ENCODE measurements at regions not wholly inside any gene's neighbourhood (a gene's known extent, or its start where the extent isn't known, plus 50 kb on each side); places are given as distances from the start of the nearest gene placed in this dataset.

- no peak for TF ChIP-seq CTCF (IDR thresholded peaks at IDR 0.05; ENCODE audit: poor library complexity, severe bottlenecking)
- Histone ChIP-seq H3K27ac (ENCODE audit: poor library complexity, severe bottlenecking) (no peak overlapping the region), H3K9me3 (ENCODE audit: severe bottlenecking) (no peaks in the 10 kb centered on the region), H3K27me3 (ENCODE audit: insufficient read depth, poor library complexity, severe bottlenecking) (no peaks in the 10 kb centered on the region), H3K4me1 (ENCODE audit: insufficient read depth, poor library complexity, severe bottlenecking) (no peaks in the 10 kb centered on the region), H3K36me3 (ENCODE audit: low read depth) (no peaks in the 10 kb centered on the region), H3K4me3 (ENCODE audit: severe bottlenecking) (no peak overlapping the region)
- DNase-seq (ENCODE audit: low spot score), result no peak
- no peak for ATAC-seq (ENCODE audit: low read depth)
Observed at GRCh38 chr2:164328310-164328709, 293.0 kb downstream of the GRB14 start.

- Histone ChIP-seq H3K36me3 (ENCODE audit: low read depth) (no peaks in the 10 kb centered on the region), H3K4me1 (ENCODE audit: insufficient read depth, poor library complexity, severe bottlenecking) (no peaks in the 10 kb centered on the region), H3K4me3 (ENCODE audit: severe bottlenecking) (no peak overlapping the region), H3K27me3 (ENCODE audit: insufficient read depth, poor library complexity, severe bottlenecking) (no peaks in the 10 kb centered on the region), H3K9me3 (ENCODE audit: severe bottlenecking) (no peaks in the 10 kb centered on the region), H3K27ac (ENCODE audit: poor library complexity, severe bottlenecking) (no peak overlapping the region)
- TF ChIP-seq CTCF (IDR thresholded peaks at IDR 0.05; ENCODE audit: poor library complexity, severe bottlenecking), result no peak
- no peak for DNase-seq (ENCODE audit: low spot score)
- ATAC-seq (ENCODE audit: low read depth), result no peak
Observed at GRCh38 chr2:164323978-164324377, 297.3 kb downstream of the GRB14 start.

- H3K4me3 ChIP-seq (ENCODE audit: severe bottlenecking), result no peak overlapping the region
- H3K4me1 ChIP-seq (ENCODE audit: insufficient read depth, poor library complexity, severe bottlenecking), result no peaks in the 10 kb centered on the region
- no peak for DNase-seq (ENCODE audit: low spot score)
- no peaks in the 10 kb centered on the region for H3K9me3 ChIP-seq (ENCODE audit: severe bottlenecking)
- TF ChIP-seq CTCF (IDR thresholded peaks at IDR 0.05; ENCODE audit: poor library complexity, severe bottlenecking), result no peak
- H3K36me3 ChIP-seq (ENCODE audit: low read depth), result no peaks in the 10 kb centered on the region
- H3K27ac ChIP-seq (ENCODE audit: poor library complexity, severe bottlenecking), result no peak overlapping the region
- no peaks in the 10 kb centered on the region for H3K27me3 ChIP-seq (ENCODE audit: insufficient read depth, poor library complexity, severe bottlenecking)
- no peak; the same call in 2 of the 3 replicates for ATAC-seq (ENCODE audit: low read depth)
Observed at GRCh38 chr2:164314148-164314547, 307.1 kb downstream of the GRB14 start.

GRCh38 chr2:164306872-164307271 lies 314.4 kb downstream of the GRB14 start:
- ATAC-seq (ENCODE audit: low read depth) (no peak), DNase-seq (ENCODE audit: low spot score) (no peak)
- H3K4me1 ChIP-seq (ENCODE audit: insufficient read depth, poor library complexity, severe bottlenecking), result no peaks in the 10 kb centered on the region
- H3K27ac ChIP-seq (ENCODE audit: poor library complexity, severe bottlenecking), result no peak overlapping the region
- no peaks in the 10 kb centered on the region for H3K9me3 ChIP-seq (ENCODE audit: severe bottlenecking)
- TF ChIP-seq CTCF (IDR thresholded peaks at IDR 0.05; ENCODE audit: poor library complexity, severe bottlenecking), result no peak
- H3K27me3 ChIP-seq (ENCODE audit: insufficient read depth, poor library complexity, severe bottlenecking), result no peaks in the 10 kb centered on the region
- no peaks in the 10 kb centered on the region for H3K36me3 ChIP-seq (ENCODE audit: low read depth)
- no peak overlapping the region for H3K4me3 ChIP-seq (ENCODE audit: severe bottlenecking)

- no peak for ATAC-seq (ENCODE audit: low read depth)
- no peak for TF ChIP-seq CTCF (IDR thresholded peaks at IDR 0.05; ENCODE audit: poor library complexity, severe bottlenecking)
- no peak overlapping the region for H3K4me3 ChIP-seq (ENCODE audit: severe bottlenecking)
Observed at GRCh38 chr2:164302786-164303185, 318.5 kb downstream of the GRB14 start.

More at GRCh38 chr2:164302786-164303185, 318.5 kb downstream of the GRB14 start:
- H3K27ac ChIP-seq (ENCODE audit: poor library complexity, severe bottlenecking), result no peak overlapping the region
- no peaks in the 10 kb centered on the region for H3K27me3 ChIP-seq (ENCODE audit: insufficient read depth, poor library complexity, severe bottlenecking)
- H3K36me3 ChIP-seq (ENCODE audit: low read depth), result no peaks in the 10 kb centered on the region
- no peaks in the 10 kb centered on the region for H3K4me1 ChIP-seq (ENCODE audit: insufficient read depth, poor library complexity, severe bottlenecking)
- no peak for DNase-seq (ENCODE audit: low spot score)
- H3K9me3 ChIP-seq (ENCODE audit: severe bottlenecking), result no peaks in the 10 kb centered on the region
